HG03442 (cell line): ENCODE measurements at regions not wholly inside any gene's neighbourhood (a gene's known extent, or its start where the extent isn't known, plus 50 kb on each side); places are given as distances from the start of the nearest gene placed in this dataset.

ENCODE experiments used
- ATAC-seq: cut with Tn5 transposase; IDR thresholded peaks from one replicate; pipeline ENCODE4 v1.9.1; 2021; ENCODE audit warnings: mild to moderate bottlenecking, moderate library complexity; ENCODE audit not compliant: unreplicated experiment

DNA sequence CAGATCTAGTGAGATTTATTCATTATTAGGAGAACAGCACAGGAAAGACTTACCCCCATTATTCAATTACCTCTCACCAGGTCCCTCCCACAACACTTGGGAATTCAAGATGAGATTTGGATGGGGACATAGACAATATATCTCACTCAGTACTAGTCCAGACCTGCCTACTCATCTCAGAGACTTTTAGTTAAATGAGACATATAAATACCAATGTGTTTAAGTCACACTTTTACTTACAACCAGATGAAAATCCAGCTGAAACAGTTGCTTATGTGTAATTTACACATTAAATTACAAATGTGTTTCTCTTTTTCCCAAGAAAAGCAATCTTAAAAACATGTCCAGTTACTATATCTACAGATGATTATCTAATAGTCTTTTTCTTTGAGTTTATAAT lies 1145.6 kb downstream of the KCNT2 start:
- no peak for ATAC-seq

DNA sequence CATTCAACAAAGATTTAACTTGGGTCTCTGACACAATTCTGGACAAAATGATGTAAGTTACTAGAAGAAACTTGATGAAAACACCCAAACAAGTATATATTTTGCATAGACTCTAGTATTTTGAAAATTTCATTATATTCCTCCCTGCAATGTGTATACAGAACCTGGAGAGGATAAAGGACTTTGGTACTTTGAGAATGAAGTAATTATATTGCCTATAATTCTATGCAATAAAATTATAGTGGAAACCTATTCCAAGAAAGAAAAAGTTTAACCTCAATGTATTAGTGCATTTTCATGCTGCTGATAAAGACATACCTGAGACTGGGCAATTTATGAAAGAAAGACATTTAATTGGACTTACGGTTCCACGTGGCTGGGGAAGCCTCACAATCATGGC lies 1146.1 kb downstream of the KCNT2 start:
- no peak for ATAC-seq

DNA sequence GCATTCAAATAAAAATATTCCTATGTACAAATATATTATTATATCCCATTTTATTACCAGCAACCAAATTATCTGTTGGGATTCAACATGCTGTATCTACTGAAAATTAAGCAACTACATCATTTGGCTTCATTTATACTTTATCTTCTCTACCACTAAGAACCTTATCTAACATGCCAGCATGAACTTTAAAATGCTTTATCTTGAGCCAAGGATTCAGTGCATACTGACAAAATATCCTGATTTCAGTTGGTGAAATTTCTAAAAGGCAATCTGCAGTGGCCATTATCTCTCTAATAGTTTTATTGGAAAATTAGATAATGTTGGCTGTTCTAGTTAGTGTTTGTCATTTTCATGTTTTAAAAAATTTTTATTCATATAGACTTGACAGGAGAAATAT lies 1149.9 kb downstream of the KCNT2 start:
- no peak for ATAC-seq

DNA sequence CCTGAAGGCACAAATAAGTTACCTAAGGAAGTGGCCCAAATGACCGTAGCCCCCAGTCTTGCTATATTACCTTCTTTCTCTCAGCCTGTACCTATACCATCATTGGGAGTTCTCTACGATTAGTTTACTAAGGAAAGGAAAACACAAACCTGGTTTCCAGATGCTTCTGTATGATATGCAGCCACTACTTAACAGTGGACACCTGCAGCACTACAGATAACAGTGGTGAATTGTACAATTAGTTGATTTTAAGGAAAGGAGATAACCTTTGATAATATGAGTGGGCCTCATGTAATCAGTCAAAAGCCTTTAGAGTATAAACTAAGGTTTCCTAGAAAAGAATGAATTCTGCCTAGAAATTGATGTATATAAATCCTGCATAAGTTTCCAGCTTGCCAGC lies 1157.4 kb downstream of the KCNT2 start:
- no peak for ATAC-seq

DNA sequence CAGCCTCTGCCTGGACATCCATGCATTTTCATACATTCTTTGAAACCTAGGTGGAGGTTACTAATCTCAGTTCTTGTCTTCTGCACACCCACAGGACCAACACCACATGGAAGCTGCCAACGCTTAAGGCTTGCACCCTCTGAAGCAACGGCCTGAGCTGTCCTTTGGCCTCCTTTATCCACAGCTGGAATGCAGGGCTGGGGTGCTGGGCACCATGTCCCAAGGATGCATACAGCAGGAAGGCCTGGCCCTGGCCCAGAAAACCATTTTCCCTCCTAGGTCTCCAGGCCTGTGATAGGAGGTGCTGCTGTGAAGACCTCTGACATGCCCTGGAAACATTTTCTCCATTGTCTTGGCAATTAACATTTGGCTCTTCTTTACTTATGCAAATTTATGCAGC lies 1168.6 kb downstream of the KCNT2 start:
- no peak for ATAC-seq

DNA sequence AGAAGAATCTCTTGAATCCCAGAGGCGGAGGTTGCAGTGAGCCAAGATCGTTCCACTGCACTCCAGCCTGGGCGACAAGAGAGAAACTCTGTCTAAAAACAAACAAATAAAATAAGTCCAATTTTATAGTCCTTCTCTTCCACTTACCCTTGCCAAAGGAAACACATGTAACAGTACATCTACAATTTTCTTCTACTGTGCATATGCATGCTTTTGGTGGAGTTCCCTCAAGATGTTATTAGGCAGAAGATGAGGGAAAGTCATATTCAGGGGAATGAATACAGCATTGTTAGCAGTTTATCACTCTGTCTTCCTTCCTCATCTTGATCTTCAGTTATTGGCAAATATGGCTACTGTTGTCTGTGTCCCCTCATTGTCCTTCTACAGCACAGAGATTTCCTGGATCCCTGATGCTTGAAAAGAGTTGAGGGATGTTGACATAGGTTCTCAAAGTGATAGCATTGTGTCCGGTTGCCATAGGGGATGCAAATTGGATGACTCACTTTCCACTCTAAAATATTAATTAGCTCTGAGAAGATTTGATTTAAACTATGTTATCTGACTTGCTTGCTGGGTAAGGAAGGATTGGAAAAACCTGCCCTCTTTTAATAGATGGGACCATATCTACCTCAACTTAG lies 1173.6 kb downstream of the KCNT2 start:
- ATAC-seq: no peak

DNA sequence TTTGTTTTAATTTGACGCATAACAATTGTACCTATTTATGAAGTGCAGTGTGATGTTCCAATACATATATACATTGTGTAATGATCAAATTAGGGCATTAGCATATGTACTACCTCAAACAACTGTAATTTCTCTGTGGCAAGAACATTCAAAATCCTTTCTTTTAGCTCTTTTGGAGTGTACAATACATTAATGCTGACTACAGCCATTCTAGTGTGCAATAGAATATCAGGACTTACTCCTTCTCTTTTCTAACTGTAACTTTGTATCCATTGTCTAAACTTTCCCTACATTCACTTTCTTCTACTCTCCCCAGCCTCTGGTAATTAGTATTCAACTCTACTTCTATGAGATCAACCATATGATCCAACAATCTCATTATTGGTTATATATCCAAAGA lies 1177.4 kb downstream of the KCNT2 start:
- ATAC-seq: no peak

DNA sequence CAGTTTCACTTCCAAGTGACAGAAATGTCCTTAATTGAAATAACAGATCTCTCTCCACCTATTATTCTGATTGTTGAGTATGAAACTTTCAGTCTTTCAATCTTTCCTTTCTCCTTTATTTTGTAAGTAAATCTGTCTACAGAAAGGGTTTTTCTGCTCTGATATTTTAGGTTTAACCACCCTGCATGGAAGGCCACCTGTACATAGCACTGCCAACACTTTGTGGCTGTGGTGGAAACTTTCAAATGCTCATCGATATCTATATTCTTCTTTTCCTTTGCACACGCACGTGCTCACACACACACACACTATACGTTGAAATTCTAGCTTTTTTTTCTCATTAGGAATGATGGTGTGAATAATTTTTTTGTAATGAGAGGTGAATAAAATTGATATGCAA lies 1179.3 kb downstream of the KCNT2 start:
- no peak for ATAC-seq

DNA sequence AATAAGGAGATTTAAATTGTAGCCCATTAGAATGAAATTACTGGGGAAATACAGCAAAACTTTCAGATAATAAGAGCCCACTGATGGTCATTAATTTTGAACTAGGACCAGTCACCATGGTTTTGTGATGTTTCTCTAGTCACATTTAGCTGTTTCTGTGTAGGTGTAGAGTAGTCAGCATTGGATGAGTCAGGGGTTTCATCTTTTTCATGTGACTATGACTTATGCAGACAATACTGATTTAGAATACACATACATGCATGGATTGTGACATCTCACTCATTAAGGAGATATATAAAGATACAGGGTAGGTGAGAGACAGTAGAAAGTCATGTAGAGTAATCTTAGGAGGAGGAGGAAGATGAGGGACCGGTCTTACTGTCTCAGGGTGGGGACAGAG lies 1192.7 kb downstream of the KCNT2 start:
- ATAC-seq: peak; percentile 54

DNA sequence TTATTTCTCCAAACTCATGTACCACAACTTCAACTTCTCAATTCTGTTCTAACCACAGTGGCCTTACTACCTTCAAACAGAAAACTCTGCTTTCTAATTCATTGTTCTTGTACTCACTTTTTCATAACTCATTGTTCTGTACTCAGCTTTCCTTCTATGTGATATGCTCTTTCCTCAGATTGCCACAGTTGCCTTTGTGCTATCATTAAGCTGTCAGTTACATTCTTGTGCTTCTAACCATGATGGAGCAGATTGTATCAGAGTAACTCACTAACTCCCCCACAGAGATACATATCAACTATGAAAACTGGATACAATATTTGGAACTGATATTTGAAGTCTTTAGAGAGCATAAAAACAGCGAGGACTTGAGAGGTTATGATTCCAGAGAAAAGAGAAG lies 1213.7 kb downstream of the KCNT2 start:
- no peak for ATAC-seq

DNA sequence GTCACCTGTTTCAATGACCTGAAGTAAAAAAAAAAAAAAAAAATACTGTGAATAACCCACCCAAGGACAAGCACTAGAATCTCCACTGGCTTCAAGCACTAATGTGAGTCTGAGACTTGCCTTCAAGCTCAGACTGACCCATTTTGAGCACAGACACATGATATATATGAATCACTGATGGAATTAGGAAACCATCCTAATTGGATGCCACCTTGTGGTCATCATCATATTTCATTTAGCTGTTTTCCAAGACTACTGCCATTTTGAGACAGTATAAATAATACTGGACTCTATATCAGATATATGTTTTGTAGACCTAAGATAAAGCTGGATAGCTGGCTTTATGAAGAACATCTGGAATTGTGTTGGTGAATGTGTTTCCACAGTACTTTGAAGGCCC lies 1232.0 kb downstream of the KCNT2 start:
- ATAC-seq: peak; percentile 51

DNA sequence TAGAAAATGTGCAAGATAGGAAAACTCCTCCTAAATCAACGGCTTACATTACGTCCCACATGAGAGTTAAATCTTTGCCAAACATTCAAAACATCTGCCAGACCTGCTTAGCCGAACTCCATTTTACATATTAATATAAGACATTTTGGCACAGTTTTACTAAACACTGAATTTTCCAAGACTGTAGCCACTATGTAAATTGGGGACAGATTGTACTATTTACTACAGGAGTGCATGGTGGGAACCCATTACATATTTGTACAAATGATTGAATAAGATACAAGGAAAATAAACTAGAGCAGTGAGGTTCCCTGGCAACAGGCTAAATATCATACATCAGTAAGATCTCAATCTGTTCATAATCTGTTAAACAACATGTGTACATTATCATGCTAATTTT lies 1234.4 kb downstream of the KCNT2 start:
- no peak for ATAC-seq

DNA sequence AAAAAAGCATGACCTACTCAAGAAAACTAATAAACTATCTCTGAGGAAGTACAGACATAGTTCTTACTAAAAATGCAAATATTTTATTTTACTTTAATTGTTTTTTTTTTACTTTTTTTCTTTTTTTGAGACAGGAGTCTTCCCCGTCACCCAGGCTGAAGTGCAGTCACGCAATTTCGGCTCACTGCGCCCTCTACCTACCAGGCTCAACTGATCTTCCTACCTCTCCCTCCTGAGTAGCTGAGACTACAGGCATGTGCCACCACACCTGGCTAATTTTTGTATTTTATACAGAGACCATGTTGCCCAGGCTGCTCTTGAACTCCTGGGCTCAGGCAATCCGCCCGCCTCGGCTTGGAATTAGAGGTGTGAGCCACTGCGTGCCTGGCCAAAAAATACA lies 1263.1 kb downstream of the KCNT2 start:
- no peak for ATAC-seq

DNA sequence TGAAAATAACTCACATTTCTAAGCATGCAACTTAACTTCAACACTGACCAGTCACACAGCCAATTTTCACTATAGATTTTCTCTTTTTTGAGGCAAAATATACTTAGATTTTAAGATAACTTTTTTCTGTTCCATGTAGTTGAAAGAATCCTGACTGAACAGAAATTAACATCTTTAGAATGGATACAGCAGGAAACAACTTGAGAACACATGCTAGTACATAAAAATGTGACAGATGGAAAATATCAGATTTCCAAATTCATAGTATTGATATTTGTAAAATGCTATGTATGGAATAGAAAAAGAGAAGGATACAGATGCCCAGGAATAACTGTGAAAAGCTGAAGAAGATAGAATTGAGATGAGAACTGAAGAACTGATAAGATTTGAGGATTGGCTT lies 1270.6 kb downstream of the KCNT2 start:
- ATAC-seq: no peak

DNA sequence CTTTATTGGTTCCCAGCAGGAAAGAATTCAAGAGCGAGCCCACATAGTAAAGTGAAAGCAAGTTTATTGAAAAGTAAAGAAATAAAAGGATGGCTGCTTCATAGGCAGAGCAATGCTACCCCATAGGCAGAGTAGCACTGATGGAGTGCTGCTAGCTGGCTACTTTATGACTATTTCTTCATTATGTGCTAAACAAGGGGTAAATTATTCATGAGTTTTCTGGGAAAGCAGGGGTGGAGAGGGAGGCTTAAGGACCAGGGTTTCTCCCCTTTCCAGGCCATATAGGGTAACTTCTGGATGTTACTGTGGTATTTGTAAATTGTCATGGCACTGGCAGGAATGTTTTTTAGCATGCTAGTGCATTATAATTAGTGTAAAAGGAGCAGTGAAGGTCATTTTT lies 1271.4 kb downstream of the KCNT2 start:
- no peak for ATAC-seq

DNA sequence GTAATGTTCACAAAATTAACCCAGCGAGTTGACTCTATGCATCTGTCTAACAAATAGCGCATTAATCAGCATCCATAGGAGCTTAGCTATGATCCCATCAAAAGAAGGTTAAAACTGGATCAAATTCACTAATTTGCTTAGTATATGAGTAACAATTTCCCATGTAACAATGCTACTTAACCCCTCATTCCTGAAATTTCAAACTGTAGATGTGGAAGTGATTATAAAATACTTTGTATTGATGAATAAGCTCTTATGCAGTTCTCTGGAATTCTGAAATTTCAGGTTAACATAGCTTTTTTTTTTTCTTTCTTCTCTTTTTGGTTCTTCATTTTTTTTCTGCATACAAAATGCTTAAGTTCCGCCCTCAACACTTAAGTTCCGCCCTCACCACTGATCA lies 1272.7 kb downstream of the KCNT2 start:
- no peak for ATAC-seq

DNA sequence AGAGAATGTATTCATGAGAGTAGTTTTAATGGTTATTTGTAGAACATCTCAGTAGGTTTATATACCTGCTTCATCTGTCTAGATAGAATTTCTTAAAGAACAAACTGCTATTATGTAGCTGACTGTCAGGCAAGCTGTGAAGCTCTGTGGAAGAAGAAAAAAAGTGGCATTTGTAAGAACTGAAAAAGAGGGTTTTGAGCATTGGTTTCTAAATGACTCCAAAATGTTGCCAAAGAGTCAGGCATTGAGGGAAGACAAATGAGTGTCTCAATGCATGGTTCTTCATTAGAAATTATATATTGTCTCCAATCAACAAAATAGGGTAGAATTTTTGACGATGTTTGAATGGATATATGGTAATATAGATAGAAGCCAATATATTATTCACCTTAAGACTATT lies 1276.1 kb downstream of the KCNT2 start:
- ATAC-seq: no peak

DNA sequence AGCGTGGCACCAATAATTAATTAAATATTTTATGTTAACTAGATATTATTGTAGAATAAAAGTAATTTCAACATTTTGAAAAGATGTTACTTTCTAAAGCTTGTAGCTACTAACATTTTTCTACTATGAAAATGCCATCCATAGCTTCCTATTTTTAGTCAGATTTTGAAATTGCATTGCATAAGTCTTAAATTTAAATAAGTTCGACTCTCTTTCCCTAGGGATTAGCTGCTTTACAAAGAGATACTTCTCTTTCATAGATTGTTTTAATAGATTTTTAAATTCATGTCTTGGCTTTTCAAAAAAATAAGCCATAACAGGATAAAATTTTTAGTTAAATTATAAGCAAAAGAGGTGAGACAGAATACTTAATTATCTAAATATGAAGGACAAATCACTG lies 1279.6 kb downstream of the KCNT2 start:
- ATAC-seq: no peak

DNA sequence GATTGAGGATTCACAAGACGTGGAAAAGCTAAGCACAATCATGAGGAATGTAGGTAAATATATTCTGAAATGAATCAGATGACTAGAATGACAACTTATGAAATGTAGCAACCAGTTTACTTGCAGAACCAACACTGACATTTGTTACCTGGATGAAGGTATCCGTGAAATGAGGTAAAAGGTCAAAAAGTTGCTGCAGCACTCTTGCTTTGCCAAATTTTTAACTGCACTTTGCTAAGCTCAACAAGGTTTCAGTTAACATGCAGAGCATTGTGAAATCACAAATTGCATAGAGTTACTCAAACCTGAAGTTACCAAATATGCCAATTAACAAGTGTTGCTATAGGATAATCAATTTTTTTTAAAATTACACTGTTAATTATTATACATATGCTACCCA lies 1280.1 kb downstream of the KCNT2 start:
- ATAC-seq: no peak

DNA sequence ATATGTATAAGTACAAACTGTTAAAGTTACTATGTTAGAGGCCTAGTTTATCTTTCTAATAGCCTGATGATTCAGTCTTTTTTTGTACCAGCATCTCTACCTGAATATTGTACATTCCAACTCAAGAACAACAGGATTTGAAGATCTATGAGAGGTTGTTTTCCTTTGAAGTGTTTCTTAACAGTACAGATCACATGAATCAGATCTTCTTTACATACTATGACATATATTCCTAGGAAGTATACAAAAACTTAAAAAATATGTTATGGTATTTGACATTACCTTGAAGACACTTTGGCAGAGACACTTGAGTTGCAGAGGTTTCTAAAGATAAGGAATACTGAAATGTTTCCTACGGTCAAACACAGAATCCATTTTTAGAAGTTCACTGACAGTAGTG lies 1280.9 kb downstream of the KCNT2 start:
- ATAC-seq: no peak

DNA sequence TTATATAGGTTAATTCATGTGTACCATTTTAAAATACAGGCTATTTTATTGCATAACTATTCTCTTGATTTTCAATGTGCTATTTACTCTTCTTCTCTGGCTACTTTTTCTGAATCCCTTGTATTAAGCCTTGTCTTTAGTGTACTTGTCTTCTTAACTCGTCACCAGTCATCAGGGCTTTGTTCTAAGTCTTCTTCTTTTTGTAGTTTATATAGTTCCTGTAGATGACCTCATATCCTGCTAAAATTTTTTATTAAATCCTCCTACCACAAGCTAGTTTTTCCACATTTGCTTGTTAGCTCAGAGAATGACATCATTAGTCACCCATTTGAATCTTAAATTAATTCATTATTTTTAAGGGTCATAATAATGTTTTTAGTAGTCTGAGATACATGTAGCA lies 1281.9 kb downstream of the KCNT2 start:
- ATAC-seq: no peak

DNA sequence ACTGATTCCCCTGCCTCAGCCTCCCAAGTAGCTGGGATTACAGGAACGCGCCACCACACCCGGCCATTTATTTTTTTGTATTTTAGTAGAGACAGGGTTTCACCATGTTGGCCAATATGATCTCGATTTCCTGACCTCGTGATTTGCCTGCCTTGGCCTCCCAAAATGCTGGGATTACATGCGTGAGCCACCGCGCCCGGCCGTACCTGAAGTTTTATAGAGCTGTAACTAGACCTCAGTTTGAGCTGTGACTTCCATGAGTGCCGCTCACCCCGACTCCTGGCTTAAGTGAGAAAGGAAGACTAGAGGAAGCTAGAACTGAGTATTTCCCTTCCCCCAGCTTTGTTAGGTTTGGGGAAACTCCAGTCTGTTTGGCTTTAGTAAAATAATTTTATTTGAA lies 1283.1 kb downstream of the KCNT2 start:
- ATAC-seq: no peak

DNA sequence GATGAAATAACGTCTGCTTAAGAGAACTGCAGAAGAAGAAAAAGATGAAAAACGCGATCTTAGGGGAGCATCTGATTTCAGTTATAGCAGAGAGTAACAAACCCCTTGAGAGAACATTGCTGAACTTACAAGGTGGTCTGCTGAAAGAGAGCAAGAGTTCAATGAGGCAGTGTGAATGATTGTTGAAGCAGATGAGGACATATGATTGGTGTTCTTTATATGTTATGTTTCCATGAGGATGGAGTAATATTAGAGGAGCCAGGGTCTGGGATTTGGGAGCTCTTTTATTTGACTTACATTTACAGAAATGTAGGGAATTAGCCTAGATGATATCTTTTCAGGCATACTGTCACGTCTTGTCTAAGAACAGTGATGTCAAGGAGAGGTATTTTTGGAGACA lies 1302.0 kb downstream of the KCNT2 start:
- no peak for ATAC-seq

DNA sequence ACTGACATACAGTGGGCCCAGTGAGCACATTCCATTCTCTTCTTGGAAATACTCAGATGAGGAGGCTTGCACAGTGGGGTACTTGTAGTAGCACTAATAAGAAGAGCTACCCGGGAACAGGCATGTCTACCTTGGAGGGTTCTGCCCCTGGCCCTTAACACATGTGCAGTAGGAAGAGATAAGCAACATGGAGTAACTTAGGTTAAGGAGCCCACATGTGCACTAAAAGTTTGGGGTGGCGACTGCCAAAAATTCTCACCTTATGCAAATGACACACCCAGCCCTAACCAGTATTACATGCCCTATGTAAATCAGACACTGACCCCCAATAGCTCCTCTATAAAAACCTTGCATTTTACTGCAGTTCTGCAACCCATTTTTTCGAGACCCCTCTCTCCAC lies 1313.3 kb downstream of the KCNT2 start:
- ATAC-seq: no peak
